Transverse colon (tissue), 4 donors: ENCODE measurements at regions not wholly inside any gene's neighbourhood (a gene's known extent, or its start where the extent isn't known, plus 50 kb on each side); places are given as distances from the start of the nearest gene placed in this dataset.

Experiments used
- DNase-seq: peaks from one replicate; pipeline ENCODE4 v3.0.0-alpha.2; 2019
- H3K27ac ChIP-seq, 4 donors: fragments of 200-600 bp; sonication (generic); 2 replicates each; pipeline ENCODE4 v1.5.1; 2016 to 2018; ENCODE audit warnings: inconsistent platforms in 4 of 4
- H3K27me3 ChIP-seq: fragments of 200-600 bp; sonication (generic); 2 replicates; pipeline ENCODE4 v1.5.1; 2017; ENCODE audit warnings: inconsistent platforms
- H3K36me3 ChIP-seq, 4 donors: fragments of 200-600 bp; sonication (generic); 2 replicates each; pipeline ENCODE4 v1.5.1; 2017 to 2019; ENCODE audit warnings: inconsistent platforms in 4 of 4
- H3K4me1 ChIP-seq, 4 donors: fragments of 200-600 bp; sonication (generic); 2 replicates each; pipeline ENCODE4 v1.5.1; 2017 to 2020; ENCODE audit warnings: inconsistent platforms in 4 of 4
- H3K4me3 ChIP-seq, 4 donors: fragments of 200-600 bp; sonication (generic); 1 replicate in 1 of 4; 2 replicates in 3 of 4; pipeline versions ENCODE4 v1.5.1 to v1.6.1; 2017 to 2019; ENCODE audit warnings: inconsistent platforms in 4 of 4
- H3K9me3 ChIP-seq, 2 donors: fragments of 200-600 bp; sonication (generic); 2 replicates each; pipeline ENCODE4 v1.5.1; 2017 to 2019; ENCODE audit warnings: inconsistent platforms in 2 of 2
- CTCF ChIP-seq, 5 experiments: fragments of 200-600 bp in 3 of 5; fragments of 450-650 bp in 2 of 5; sonication (generic) in 3 of 5; IDR thresholded peaks; 1 replicate in 2 of 5; 2 replicates in 3 of 5; pipeline ENCODE4 v1.5.1; 2016 to 2017; ENCODE audit warnings: antibody characterized with exemption in 5 of 5, inconsistent platforms in 3 of 5, mild to moderate bottlenecking in 2 of 5, moderate library complexity in 1 of 5
- EP300 ChIP-seq: sonication (generic); formaldehyde crosslinking; IDR thresholded peaks from one replicate; pipeline ENCODE4 v1.6.1; 2017; ENCODE audit warnings: antibody characterized with exemption, low read depth
- POLR2A ChIP-seq: fragments of 450-650 bp; IDR thresholded peaks from one replicate; pipeline ENCODE4 v1.6.1; 2016; ENCODE audit warnings: antibody characterized with exemption, mild to moderate bottlenecking, moderate library complexity
- POLR2AphosphoS5 ChIP-seq, 3 donors: sonication (generic); formaldehyde crosslinking; IDR thresholded peaks; one replicate each; pipeline ENCODE4 v1.6.1; 2016; ENCODE audit warnings: antibody characterized with exemption in 3 of 3
- WGBS, 2 donors: methylation state at CpG; one replicate each; pipeline ENCODE4 v1.1.5; 2018; ENCODE audit warnings: low coverage in 1 of 2; 5-methylcytosine and 5-hydroxymethylcytosine counted together
- in situ Hi-C, 4 donors: fragments of 200-750 bp; cut with MboI; loops; one replicate each; pipeline versions ENCODE4 v1.15.0 to v1.15.1; 2017; ENCODE audit warnings: low sequenced_read_pairs in 3 of 4, low pct_ligation_motif_present in 1 of 4, low pct_unique_long_range_greater_than_20kb in 1 of 4
- intact Hi-C: fragments of 100-400 bp; cut with DNase I; formaldehyde crosslinking; loops from one replicate; pipeline ENCODE4 v1.15.1; 2023; ENCODE audit warnings: low total_unique reads

GRCh38 chr1:214923278-214923915, 159.1 kb upstream of the KCNK2 start:
- no peak for DNase-seq
- no peak overlapping the region for H3K27ac ChIP-seq
- no peak overlapping the region for H3K4me3 ChIP-seq
- intact Hi-C loops = no loop called here
- H3K9me3 ChIP-seq = no peaks in the 10 kb centered on the region
- no peaks in the 10 kb centered on the region for H3K36me3 ChIP-seq
- in situ Hi-C loops = no loop called here
- no peaks in the 10 kb centered on the region for H3K27me3 ChIP-seq
- no peaks in the 10 kb centered on the region for H3K4me1 ChIP-seq
- no peak for TF ChIP-seq POLR2AphosphoS5 (IDR thresholded peaks at IDR 0.05)
- TF ChIP-seq POLR2A = no peak
- TF ChIP-seq EP300 = no peak
- no peak for TF ChIP-seq CTCF (IDR thresholded peaks at IDR 0.05)

GRCh38 chr1:214927796-214928195, 154.7 kb upstream of the KCNK2 start:
- H3K36me3 ChIP-seq = no peaks in the 10 kb centered on the region
- in situ Hi-C loops = no loop called here
- intact Hi-C loops = no loop called here
- H3K9me3 ChIP-seq = no peaks in the 10 kb centered on the region
- H3K27me3 ChIP-seq = no peaks in the 10 kb centered on the region
- H3K4me1 ChIP-seq = no peaks in the 10 kb centered on the region
- DNase-seq = no peak
- no peak for TF ChIP-seq EP300
- no peak for TF ChIP-seq CTCF (IDR thresholded peaks at IDR 0.05)
- TF ChIP-seq POLR2AphosphoS5 (IDR thresholded peaks at IDR 0.05) = no peak
- TF ChIP-seq POLR2A = no peak
- WGBS, 2 donors = 53 to 55% methylated on average over 1 of the region's 1 CpG
- H3K27ac ChIP-seq = no peak overlapping the region
- no peak overlapping the region for H3K4me3 ChIP-seq

- 72 to 88% methylated on average over 2 of the region's 2 CpGs for WGBS, 2 donors
- no peak for DNase-seq
- no peak overlapping the region for H3K27ac ChIP-seq
- H3K9me3 ChIP-seq = no peaks in the 10 kb centered on the region
- no peaks in the 10 kb centered on the region for H3K27me3 ChIP-seq
- in situ Hi-C loops = no loop called here
- no peaks in the 10 kb centered on the region for H3K4me1 ChIP-seq
- intact Hi-C loops = no loop called here
- TF ChIP-seq POLR2AphosphoS5 (IDR thresholded peaks at IDR 0.05) (no peak), POLR2A (no peak), EP300 (no peak), CTCF (IDR thresholded peaks at IDR 0.05) (no peak)
- H3K4me3 ChIP-seq = no peak overlapping the region
- no peaks in the 10 kb centered on the region for H3K36me3 ChIP-seq
These were observed 154.0 kb upstream of the KCNK2 start for GRCh38 chr1:214928574-214928973.

- 79 to 80% methylated on average over 1 to 4 of the region's 4 CpGs for WGBS, 2 donors
- TF ChIP-seq CTCF (IDR thresholded peaks at IDR 0.05) (no peak), POLR2AphosphoS5 (IDR thresholded peaks at IDR 0.05) (no peak), EP300 (no peak), POLR2A (no peak)
- Histone ChIP-seq H3K4me1 (no peaks in the 10 kb centered on the region), H3K36me3 (no peaks in the 10 kb centered on the region), H3K9me3 (no peaks in the 10 kb centered on the region), H3K4me3 (no peak overlapping the region), H3K27ac (no peak overlapping the region), H3K27me3 (no peaks in the 10 kb centered on the region)
- in situ Hi-C loops (no loop called here), intact Hi-C loops (no loop called here)
- no peak for DNase-seq
These were observed 149.2 kb upstream of the KCNK2 start for GRCh38 chr1:214933375-214933774.
